Colonic mucosa (tissue), 4 donors: ENCODE measurements at regions not wholly inside any gene's neighbourhood (a gene's known extent, or its start where the extent isn't known, plus 50 kb on each side); places are given as distances from the start of the nearest gene placed in this dataset.

Experiments
- DNase-seq: peaks from one replicate; pipeline ENCODE4 v3.0.0-alpha.2; 2020
- H3K27ac ChIP-seq: fragments of 200-600 bp; one replicate; pipeline ENCODE4 v1.8.0; 2021
- H3K27me3 ChIP-seq: fragments of 200-600 bp; one replicate; pipeline ENCODE4 v1.8.0; 2021
- H3K36me3 ChIP-seq: fragments of 200-600 bp; one replicate; pipeline ENCODE4 v1.8.0; 2021
- H3K4me1 ChIP-seq: fragments of 200-600 bp; one replicate; pipeline ENCODE4 v1.8.0; 2021; ENCODE audit warnings: mild to moderate bottlenecking
- H3K4me3 ChIP-seq: fragments of 200-600 bp; one replicate; pipeline ENCODE4 v1.8.0; 2021
- H3K9ac ChIP-seq, 2 donors: one replicate each; pipeline ENCODE4 v1.7.0; 2013; ENCODE audit warnings: control low read depth in 2 of 2, low read depth in 2 of 2, low read length in 2 of 2
- H3K9me3 ChIP-seq: fragments of 200-600 bp; one replicate; pipeline ENCODE4 v1.8.0; 2021
- CTCF ChIP-seq: fragments of 200-600 bp; IDR thresholded peaks from one replicate; pipeline ENCODE4 v1.8.0; 2022; ENCODE audit warnings: antibody characterized with exemption, mild to moderate bottlenecking
- intact Hi-C: fragments of 100-400 bp; cut with DNase I; formaldehyde crosslinking; loops from one replicate; pipeline ENCODE4 v1.14.1; 2022
- donor health status: healthy.
- donor health status: DM: no; HTN: no; CAD: no.
- donor health status: DM: no; HTN: no; CAD: no.

GRCh38 chr13:106029676-106030290 lies 505.7 kb downstream of the EFNB2 start:
- H3K36me3 ChIP-seq = no peaks in the 10 kb centered on the region
- no peak overlapping the region for H3K27ac ChIP-seq
- no peak overlapping the region for H3K9ac ChIP-seq
- H3K4me1 ChIP-seq = no peaks in the 10 kb centered on the region
- no peaks in the 10 kb centered on the region for H3K27me3 ChIP-seq
- no peak overlapping the region for H3K4me3 ChIP-seq
- no peak for TF ChIP-seq CTCF
- no peaks in the 10 kb centered on the region for H3K9me3 ChIP-seq
- no peak for DNase-seq
- intact Hi-C loops = no loop called here

- Histone ChIP-seq H3K9ac (no peak overlapping the region), H3K27ac (no peak overlapping the region), H3K4me1 (no peaks in the 10 kb centered on the region), H3K36me3 (no peaks in the 10 kb centered on the region), H3K27me3 (no peaks in the 10 kb centered on the region), H3K9me3 (no peaks in the 10 kb centered on the region), H3K4me3 (no peak overlapping the region)
- no peak for DNase-seq
- TF ChIP-seq CTCF = no peak
- intact Hi-C loops = no loop called here
These were observed 506.6 kb downstream of the EFNB2 start for GRCh38 chr13:106028911-106029310.

GRCh38 chr13:106011600-106011999 lies 523.9 kb downstream of the EFNB2 start:
- Histone ChIP-seq H3K9ac (no peak overlapping the region), H3K27ac (no peak overlapping the region), H3K36me3 (no peaks in the 10 kb centered on the region), H3K4me3 (no peak overlapping the region), H3K9me3 (no peaks in the 10 kb centered on the region), H3K27me3 (no peaks in the 10 kb centered on the region), H3K4me1 (no peaks in the 10 kb centered on the region)
- no peak for DNase-seq
- intact Hi-C loops = no loop called here
- TF ChIP-seq CTCF = no peak

GRCh38 chr13:106010836-106011235 lies 524.6 kb downstream of the EFNB2 start:
- Histone ChIP-seq H3K36me3 (no peaks in the 10 kb centered on the region), H3K4me1 (no peaks in the 10 kb centered on the region), H3K9ac (no peak overlapping the region), H3K4me3 (no peak overlapping the region), H3K27me3 (no peaks in the 10 kb centered on the region), H3K9me3 (no peaks in the 10 kb centered on the region), H3K27ac (no peak overlapping the region)
- intact Hi-C loops = no loop called here
- no peak for DNase-seq
- TF ChIP-seq CTCF = no peak

GRCh38 chr13:106008540-106008939 lies 526.9 kb downstream of the EFNB2 start:
- no peak for DNase-seq
- Histone ChIP-seq H3K36me3 (no peaks in the 10 kb centered on the region), H3K4me3 (no peak overlapping the region), H3K9ac (no peak overlapping the region), H3K27ac (no peak overlapping the region), H3K27me3 (no peaks in the 10 kb centered on the region), H3K9me3 (no peaks in the 10 kb centered on the region), H3K4me1 (no peaks in the 10 kb centered on the region)
- TF ChIP-seq CTCF = no peak
- intact Hi-C loops = no loop called here
